T-helper 2 cell (primary cell): ENCODE measurements at regions not wholly inside any gene's neighbourhood (a gene's known extent, or its start where the extent isn't known, plus 50 kb on each side); places are given as distances from the start of the nearest gene placed in this dataset.

Source experiments
- DNase-seq, 5 experiments: peaks; one replicate each; pipeline versions ENCODE4 v3.0.0 to v3.0.0-alpha.2; 2012 to 2022

DNA sequence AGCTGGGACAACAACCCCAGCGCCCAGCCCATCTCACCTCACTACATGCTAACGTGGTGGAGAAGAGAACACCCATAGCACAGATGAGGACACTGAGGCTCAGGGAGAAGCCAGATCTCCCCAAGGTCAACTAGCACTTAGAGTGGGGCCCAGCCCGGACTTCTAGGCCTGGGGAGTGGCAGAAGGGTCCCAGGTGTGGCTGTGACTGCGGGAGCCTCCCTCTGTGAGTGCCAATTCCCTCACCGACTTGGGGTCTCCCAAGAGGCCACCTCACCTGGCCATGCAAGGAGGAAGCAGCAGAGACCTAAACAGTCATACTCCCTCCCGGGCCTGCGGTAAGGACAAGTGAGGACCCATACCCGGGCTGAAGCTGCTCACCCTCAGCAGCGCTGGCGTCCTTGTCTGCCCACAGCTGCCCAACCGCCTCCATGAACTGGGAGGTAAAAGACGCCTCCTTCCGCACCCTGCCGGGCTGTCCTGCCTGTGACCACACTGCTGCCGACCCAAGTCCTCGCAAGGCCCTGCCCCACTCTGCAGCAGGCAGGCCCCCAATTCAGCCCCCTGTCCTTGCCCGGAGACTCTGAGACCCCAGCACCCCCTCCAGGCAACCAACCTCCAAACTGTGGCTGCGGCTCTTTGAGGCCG lies 93.2 kb upstream of the RTL6 start:
- no peak for DNase-seq

DNA sequence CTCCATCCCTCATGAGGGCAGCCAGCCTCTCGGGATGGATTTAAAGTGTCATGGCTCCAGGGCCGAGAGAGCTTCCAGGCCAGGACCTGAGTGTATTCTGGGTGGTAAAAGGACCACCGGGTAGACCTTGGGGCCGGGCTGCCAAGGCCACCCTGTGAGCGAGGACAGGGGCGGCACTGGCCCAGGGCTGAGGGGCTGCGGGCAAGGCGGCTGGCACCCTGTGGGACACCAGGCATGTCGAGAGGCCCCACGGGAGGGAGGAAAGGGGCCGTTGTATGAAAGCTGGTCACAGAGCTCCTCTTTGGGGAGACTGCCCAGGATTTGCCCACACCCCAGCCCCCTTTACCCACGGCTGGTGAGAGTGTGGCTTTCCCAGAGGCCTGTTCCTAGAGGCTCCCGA lies 92.3 kb upstream of the RTL6 start:
- no peak for DNase-seq

DNA sequence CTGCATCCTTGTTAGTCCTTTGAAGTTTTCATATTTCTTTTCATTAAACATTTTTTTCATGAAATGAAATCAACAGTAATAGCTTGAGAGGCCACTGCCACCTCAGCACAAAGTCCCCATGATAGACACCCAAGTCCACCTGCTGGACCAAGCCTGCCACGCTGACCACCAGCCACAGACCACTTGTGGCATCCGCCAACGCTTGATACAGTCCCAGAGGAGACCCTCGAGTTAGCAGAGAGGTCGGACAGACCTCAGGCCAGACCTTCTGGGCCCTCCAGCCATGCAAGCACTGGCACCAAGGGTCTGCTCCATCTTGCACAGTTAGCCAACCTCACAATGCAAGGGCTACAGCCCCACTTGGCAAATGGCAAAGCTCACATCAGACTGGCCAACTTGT lies 91.8 kb upstream of the RTL6 start:
- no peak for DNase-seq

DNA sequence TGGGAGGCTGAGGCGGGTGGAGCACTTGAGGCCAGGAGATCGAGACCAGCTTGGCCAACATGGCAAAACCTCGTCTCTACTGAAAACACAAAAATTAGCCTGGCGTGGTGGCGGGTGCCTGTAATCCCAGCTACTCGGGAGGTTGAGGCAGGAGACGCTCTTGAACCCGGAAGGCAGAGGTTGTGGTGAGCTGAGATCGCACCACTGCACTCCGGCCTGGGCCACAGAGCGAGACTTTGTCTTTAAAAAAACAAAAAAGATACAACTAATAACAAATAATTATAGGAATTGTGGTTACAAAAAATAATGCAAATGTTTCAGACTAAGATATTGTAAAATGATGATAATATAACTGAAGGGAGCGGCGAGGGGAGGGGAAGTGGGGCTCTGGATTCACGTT lies 90.3 kb upstream of the RTL6 start:
- DNase-seq = no peak

DNA sequence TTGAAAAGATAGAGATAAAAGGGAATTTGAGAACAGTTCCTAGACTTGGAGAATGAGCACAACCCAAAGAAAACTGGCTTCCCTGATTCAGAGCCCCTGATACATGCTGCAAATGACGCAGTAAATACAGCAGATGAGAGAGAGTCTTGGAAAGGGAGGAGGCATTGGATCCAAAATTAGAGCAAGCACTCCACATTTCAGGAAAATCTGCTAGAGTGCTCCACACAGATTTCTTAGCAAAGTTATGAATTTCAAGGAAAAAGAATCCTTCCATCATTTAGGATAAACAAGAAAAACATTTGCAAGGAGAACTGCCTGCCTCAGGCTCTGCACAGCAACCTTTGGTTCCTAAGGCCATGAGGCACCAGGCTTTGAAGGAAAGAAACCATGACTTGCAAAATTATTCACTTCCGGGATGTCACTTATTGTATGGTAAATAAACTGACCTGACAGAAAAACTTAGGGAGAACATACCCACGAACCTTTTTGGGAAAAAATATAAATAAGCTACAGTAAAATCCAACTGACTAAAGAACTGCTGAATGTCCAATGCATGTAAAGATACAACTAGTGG lies 89.8 kb upstream of the RTL6 start:
- DNase-seq = no peak

DNA sequence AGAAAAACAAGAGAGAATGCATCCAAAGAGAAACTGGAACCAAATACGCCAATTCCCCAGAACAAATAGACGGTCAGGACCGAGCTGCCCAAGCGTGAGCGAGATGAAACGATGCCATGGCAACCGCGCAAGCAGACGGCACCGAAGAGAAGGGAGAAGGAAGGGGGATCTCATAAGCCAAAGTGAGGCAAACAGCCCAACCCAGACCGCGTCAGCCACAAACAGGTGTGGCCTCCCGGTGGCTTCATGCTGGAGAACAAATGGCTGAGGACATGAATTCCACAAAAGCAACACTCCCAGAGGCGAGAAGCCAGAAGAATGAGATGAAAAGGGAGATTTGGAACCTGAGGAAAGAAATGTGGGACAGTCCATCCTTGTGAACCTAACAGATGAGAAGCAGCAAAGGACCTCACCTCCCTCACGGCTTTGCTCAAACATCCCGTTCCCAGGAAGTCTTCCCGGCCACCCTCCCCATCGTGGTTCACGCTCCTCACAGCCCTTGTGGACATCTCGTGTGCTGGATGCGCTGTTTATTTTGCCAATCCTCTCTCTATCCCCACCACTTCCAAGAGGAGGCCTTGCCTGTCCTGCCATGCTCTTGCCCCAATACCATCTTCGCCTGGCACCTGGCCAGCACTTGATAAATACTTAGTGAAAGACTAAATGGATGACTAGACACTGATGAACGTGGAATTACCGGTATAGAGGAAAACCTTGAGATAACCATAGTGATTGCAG lies 89.1 kb upstream of the RTL6 start:
- peak in 1 of 5 experiments; percentile 13 for DNase-seq

DNA sequence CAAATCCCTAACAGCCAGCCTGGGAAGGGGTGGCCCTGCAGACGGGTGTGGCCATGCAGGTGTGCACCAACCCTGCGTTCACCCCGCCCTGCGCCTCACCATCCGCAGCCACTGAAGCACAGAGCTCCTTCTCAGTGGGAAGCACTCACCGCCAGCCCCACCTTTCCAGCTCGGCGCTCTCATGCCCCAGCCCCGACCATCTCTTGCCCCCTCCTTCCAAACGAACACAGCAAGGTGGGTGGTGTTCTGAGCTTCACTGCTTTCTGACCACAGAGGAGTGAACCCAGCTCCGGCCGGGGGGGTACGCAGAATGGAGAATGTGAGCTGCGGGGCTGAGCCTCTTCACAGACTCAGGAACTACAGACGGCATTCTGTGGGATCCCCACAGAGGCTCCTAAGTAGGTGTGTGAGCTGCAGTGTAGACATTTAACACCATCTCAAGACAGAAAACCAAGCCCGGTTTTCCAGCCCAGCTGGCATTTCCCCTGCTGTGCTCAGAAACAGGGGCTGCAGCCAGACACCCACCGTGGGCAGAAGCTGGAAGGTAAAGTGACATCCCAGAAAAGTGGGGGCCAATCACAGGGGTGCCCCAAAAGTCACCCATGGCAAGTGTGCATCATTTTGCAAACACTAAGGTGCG lies 88.4 kb upstream of the RTL6 start:
- no peak for DNase-seq

DNA sequence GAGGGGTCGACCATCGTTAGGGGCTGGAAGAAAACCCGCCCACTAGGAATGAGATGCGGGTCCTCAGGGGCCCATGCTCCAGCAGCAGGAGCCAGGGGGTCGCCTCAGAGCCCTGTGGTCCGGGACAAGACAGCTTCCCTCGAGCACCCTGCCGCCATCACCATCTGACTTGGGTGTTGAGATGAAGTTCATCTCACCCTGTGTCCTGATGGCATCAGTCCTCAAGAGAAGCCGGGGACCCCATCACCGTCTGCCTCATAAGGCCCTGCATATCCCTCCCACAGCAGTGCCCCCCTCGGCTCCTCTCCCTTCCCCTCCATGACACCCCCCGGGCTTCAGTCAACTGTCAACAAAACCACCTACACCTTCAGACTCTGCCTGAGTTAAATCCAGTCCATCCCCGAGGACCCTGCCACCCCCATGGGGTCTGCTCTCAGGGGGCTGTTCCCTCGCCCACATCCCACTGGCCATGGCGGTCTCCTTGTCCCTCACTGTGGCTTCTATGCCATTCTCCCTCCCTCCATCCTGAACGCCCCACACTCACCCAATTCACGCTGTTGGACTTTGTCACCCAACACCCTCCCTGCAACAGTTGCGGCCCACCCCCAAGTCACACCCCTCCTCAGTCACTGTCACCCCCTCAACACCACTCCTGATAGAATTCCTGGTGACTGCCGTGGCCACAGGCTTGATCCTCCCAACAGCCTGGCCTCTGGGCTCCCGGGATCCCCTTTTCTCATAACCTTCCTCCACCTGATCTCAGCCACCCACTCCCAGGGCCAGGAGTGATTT lies 87.7 kb upstream of the RTL6 start:
- no peak for DNase-seq

DNA sequence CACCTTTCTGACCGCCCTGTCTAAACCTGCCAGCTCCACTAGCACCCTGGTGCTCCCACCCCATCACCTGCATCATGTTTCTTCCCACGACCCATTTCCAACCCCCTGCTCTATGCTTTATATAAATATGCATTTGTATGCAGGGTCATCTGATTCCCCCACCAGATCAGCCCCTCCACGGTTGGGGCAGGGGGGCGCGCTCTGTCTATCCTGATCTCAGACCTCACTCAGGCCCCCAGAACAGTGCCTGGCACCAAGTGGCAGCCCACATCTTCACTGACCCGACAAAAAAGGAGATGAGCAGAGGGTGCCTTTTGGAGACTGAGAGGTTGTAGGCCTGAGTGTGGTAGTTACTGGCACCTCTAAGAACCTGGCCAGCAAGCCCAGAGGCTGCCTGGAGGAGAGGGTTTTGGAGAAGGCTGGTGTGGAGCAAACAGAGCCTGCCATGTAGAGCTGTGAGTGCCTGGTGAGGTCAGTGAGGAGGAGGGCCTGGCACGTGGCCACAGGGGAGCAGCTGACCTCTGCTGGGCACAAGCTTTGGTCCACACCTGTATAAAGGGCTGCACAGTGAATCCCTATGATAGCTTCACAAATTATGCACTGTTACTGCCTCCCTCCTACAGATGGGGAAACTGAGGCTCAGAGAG lies 86.3 kb upstream of the RTL6 start:
- no peak for DNase-seq

DNA sequence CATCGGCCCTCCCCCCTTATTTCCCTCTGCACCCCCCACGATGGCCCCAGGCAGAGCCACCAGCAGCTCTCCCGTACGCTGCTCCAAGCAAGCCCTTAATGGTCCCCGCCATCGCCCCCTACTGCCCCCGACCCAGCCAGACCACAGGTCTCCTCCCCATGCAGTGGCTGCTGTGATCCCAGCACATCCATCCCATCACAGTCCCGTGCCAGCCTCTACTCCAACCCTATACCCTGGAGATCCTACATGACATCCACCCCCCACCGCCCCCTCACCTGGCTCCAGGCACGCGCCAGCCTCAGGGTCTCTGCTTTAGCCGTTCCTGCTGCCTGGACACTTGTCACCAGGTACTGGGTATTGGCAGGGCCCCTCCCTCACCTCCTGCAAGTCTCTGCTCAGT lies 85.8 kb upstream of the RTL6 start:
- no peak for DNase-seq

DNA sequence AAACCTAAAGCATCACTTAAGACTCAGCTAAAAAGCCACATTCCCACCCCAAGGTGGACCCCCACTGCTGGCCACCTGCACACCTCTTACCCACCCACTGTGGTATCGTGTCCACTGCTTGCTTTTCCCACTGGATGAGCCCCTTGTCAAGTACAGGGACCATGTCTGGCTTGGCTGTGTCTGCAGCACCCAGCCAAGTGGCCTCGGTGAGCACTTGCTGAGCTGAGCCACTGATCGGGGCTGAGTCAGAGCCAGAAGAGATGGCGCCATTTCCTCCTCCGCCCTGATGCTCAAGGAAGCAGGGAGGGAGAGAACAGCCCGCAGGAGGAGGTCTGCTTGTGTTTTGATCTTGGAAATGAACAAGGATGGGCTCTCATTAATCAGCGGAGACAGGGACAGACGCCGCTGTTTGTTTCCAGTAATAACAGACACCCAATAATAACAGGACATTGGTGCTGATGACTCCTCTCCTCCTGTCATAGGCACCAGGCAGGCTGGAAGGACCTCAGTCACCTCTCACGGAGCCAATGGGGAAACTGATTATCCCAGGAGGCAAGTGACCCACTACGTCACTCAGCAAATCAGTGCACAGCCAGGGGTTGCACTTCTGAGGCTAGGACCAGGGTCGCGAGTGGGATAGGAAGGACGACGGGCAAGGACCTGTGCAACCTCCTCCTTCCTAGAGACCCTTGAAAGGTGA lies 85.2 kb upstream of the RTL6 start:
- DNase-seq = no peak

DNA sequence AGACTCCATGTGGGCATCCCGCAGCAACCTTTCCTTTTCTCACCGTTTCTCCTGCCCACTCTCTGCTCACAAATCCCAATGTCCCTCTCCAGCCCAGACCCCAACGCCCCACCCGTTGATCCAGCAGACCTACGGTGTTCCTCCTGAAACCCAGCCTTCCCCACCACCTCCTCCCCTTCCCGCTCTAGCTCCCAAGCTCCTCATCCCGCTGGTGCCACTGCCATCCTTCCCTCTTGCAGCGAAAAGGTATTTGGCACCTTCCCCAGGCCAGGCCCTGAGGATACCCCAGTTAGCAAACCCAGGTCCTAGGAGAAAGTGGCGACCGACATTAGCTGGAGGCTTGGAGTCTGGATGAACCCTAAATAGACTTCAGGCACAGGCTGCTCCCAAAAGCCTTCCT lies 84.0 kb upstream of the RTL6 start:
- no peak for DNase-seq

DNA sequence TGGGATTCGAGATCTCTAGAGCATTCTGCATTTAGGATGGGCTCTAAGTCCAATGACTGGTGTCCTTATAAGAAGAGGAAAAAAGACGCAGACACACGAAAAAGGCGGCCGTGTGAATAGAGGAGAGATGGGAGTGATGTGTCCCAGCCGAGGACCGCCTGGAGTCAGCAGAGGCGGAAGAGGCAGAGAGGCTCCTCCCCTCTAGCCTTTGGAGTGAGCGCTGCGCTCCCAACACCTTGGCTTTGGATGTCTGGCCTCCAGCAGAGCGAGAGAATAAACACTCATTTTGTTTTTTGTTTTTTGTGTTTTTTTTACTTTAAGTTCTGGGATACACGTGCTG lies 83.0 kb upstream of the RTL6 start:
- no peak for DNase-seq

DNA sequence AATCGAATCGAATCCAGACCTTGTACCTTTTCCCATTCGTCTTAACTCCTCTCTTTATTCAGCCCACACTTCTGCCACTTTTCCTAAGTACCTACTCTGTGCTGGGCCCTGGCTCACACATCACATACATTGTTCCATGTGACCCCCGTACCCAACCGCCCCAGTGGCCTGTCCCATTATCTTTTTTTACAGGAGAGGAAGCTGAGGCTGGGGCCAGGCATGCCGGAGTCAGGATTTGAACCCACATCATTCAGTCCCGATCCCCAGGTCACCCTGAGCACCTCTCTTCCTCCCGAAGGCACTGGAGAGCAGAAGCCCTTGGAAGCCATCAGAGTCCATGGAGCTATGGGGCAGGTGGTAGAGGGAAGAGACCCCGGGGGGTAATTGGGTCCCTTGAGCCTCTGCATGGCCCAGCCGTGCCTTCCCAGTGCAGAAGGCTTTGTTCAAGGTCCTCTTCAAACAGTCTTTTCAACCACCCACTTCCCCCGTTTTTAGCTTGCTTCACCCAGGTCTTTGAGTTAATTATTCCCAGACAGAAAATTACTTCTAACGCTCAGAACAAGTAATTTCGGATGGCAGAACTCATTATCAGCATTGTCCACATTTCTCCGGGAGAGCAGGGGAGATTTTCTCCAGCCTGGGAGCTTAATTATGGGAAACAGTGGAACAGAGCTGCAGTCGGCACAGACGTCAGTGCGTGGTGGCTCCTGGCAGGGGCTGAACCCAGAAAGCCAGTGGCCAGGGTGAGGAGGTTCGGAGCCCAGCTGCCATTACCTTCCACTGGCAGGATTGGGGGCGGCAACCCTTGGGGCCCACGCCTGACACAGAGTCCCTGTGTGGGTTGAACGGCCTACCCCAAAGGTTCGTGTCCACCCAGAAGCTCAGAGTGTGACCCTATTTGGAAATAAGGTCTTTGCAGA lies 82.4 kb upstream of the RTL6 start:
- DNase-seq = no peak

DNA sequence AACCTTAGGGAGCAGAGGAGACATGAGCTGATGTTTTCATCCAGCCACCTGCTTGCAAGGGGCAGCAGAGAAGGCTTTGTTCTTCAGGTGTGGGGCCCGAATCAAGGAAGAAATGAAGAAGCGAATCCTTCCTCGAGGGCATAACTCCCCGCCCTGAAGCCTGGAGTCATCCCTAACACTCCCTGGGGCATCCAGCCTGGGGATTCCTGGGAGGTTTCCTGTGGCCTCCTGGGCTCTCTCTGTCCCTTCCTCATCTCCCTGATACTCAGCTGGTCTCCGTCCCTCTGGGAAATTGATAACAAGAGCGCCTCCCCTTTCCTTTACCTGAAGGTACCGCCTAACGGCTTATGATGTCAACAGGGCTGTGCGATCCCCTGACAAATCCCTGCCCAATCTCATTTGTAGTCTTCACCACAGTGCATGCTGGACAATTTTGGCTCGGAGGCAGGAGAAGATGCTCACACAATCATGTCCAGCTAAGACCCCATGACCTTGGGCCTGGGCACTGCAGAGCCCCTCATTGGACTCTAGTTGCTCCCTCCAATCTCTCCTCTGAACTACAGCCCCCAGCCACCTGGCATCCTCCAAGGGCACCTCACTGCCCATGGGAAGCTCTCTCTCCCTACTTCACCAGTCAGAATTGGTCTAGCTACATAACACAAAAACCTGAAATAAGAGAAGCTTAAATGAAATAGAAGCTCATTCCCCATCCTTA lies 80.6 kb upstream of the RTL6 start:
- no peak for DNase-seq

DNA sequence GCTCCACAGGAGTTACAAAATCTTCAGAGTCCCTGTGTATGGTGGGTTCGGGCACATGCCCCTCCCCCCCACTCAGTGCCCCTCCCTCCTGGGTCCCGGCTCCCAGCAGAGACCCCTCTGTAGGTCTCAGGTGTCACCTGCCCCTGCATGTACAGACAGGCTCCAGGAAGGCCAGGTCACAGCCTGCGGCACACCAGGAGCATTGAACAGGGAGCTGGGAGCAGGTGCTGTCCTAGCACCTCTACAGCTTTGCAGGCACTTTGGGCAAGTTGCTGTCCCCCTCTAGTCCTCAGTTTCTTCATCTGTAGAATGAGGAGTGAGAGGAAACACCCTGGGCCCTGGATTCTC lies 80.1 kb upstream of the RTL6 start:
- DNase-seq = no peak

DNA sequence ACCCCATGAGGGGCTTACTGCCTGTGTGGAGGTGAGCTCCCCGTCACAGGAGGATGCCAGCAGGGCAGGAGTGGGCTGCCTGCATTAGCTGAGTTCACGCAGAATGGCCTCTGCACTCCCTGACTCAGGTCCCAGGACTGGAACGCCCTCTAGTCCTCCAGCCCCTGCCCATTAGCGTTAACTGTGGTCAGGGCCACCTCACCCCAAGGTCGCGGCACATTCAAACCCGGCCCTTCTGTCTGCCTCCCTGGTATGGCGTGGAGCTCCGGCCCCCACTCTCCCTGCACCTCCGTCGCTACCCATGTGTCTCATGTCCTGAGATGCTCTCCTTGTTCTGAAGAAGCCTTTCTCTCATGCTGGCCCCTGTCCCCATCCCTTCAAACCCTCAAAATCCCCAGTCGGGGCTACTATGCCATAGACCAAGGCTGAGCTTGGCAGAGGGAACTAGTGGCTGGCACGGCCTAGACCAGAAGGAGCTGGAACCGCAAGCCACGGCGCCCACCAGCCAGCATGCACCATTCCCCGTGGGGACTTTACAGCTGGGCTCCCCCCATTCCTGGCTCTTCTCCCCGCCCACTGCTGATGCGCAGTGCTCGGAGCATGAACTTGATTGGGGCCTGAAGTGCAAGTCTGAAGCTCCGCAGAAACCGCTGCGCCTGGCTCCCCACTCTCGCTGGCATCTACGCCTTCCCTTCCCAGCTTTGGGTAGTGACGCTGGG lies 79.5 kb upstream of the RTL6 start:
- no peak for DNase-seq

DNA sequence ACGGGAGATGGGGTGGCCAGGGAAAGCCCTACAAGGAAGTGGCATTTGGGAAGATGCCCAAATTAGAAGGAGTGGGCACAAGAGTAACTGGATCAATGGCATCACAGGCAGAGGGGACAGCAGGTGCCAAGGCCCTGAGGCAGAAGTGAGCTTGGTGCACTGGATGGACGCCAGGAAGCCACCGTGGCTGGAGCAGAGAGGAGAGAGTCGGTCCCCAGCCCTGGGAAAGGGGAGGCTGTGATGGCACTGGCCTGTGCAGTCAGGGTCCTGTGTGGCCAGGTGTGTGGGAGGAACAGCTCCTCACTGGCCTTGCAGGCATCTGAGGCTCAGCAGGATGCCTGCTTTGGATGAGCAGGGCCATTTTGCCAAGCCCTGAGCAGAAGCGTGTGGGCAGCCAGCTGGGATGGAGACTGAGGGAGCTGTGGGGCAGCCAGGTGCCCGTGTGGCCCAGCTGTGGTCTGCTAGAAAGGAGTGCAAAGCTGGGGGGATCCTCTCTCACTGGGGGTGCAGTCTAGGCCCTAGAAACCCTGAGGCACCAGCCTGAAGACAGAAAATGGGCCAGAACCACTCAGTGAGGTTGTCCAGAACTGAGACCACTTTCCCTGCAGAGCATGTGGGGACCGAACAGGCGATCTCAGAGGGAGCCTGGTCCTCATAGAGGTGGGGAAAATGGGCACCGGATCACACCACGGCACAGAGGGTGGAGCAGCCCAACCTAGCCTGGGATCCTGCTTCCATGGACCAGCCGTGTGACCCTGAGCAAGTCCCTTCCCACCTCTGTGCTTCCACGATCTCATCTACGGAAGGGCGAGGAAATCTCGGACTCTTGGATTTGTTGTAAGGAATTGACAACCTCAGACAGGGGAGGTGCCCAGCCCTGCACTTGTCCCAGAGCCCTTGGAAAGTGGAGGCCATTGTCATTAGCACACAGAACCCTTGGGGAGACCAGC lies 78.6 kb upstream of the RTL6 start:
- no peak for DNase-seq
